Activated CD4-positive, alpha-beta T cell treated with anti-CD3 and anti-CD28 coated beads, Interleukin-2, amount 50 U/mL, for 24 hours (primary cell): ENCODE measurements at regions not wholly inside any gene's neighbourhood (a gene's known extent, or its start where the extent isn't known, plus 50 kb on each side); places are given as distances from the start of the nearest gene placed in this dataset.
"Not testable (repeated sequence)": the region's sequence is repeated elsewhere in the genome, so short reads cannot be mapped to it uniquely, and the experiment has no call there.

ENCODE experiments used
- DNase-seq, 2 donors: peaks; one replicate each; pipeline ENCODE4 v3.0.0-alpha.2; 2020; ENCODE audit warnings: low read depth in 1 of 2, low spot score in 1 of 2

DNA sequence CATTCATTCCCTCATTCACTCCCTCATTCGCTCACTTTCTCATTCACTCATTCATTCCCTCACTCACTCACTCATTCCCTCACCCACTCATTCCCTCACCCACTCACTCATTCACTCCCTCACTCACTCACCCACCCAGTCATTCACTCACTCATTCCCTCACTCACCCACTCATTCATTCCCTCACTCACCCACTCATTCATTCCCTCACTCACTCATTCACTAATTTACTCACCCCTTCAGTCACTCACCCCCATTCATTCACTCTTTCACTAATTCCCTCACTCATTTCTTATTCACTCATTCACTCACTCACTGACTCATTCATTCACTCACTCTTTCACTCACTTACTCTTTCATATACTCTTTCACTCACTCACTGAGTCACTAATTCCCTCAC lies 303.1 kb downstream of the C16orf95 start:
- DNase-seq: no peak

DNA sequence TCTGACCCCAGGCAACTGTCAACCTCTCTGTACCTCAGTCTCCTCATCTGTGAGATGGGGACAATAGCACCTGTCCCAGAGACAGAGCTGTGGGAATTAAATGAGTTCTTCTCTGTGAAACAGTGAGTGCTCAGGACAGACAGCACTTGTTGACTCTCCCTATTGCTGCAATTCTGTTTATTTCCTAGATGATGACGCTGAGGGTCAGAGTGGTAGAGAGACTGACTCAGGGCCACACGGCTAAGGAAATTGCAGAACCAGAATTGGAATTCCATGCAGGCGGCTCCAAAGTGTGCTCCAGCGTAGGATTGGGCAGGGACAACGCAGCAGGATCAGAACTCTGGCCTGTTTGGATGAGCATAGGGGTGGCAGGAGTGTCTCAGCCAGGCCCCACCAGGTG lies 302.2 kb downstream of the C16orf95 start:
- no peak for DNase-seq

DNA sequence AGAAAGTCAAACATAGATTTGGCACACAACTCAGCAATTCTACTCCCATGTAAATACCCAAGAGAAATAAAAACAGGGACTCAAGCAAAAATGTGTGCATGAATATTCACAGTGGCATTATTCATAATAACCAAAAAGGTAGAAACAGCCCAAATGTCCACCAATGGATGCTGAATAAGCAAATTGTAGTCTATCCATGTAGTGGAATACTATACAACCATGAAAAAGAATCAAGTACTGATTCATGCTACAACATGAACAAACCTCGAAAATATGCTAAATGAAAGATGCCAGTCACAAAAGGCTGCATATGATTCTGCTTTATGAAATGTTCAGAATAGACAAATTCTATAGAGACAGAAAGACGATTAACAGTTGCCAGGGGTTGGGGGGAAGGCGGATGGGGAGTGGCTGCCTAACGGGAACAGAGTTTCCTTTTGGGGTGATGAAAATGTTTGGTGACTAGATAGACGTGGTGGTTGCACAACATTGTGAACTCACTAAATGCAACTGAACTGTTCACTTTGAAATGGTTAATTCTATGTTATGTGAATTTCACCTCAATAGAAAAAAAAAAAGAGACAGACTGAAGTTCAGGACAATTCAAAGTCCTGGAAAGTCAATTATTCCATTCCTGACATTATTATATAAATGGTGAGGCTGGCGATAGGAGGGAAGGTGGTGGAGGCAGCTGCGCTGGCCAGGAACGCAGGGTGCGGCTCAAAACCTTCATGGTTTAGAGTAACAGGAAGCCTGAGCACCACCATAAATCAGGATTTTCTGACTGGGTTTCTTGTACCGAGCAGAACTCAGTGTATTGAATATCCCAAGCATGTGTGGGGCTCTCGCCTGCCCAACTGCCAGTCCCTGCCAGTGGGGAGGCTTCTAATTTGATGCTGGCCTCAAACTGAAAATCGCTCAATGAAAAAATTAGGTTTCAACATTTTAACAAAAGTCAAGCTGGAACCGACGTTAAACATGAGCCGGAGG lies 300.9 kb downstream of the C16orf95 start:
- no peak for DNase-seq

DNA sequence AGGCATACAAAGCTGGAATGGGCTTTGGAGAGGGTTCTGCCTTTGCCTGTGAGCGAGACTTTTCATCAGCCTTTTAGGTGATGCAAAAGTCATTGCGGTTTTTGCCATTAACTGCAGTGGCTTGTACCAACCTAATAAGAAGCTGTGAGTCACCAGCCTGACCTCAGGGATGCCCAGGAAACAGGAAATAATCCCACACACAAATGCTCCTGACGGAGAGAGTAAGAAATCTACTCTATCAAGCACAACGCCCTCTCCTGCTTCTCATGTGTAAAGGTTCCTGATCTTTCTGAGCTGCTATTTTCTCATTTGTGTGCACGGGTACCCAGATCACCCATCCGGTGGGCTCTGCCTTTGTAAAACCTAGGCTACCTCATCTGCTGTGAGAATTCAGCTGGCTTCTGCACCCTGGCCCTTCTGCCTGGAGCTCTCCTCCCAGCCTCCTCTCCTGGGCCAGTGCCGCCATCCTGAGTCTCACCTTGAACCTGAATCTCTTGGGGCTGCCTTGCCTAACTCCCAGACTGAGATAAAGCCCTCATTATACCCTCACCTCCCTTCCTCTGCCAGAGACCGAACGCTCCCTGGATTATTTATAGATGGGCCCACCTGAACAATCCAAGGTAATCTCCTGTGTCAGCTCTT lies 299.7 kb downstream of the C16orf95 start:
- DNase-seq: no peak

DNA sequence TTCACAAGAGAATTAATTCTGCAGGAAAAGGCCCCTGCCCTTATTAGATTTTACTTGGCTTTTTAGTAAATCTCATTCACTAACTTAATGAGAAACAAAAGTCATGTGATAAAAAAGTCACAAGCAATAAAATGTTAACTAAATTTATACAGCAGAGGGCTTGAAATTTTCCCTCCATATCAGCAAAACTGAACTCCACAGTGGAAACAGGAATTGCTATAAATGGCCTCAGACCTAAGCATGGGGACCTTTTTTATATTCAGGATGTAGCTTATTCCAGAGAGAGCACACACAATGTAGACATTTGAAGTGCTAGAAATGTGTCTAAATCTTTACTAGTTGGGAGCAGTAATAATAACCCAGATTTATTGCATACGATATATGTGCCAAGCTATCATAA lies 291.5 kb downstream of the C16orf95 start:
- no peak for DNase-seq

DNA sequence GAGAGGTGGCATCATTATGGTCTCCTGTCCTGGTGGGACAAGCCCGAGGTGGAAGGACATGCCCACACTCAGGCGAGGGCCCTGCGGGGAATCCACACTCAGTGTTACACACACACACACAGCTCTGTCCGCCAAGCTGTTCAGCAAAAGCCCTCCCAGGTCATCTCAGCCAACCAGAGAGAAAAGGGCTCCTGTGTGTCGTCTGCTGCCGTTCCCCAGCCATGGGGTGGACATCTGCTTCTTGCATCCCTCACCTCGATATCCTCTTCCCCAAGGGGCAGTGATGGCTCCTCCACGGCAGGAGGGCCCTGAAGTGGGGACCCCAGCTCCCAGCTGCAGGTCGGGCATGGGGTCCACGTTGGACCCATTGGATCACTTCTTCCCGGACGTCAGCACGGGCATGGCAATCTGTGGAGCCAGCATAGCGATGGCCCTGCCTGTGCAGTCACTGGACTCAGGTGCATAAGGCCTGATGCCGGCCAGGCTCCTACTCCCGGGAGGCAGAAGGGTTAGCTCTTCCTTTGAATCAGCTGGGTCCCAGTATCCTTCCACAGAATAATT lies 290.1 kb downstream of the C16orf95 start:
- no peak for DNase-seq

DNA sequence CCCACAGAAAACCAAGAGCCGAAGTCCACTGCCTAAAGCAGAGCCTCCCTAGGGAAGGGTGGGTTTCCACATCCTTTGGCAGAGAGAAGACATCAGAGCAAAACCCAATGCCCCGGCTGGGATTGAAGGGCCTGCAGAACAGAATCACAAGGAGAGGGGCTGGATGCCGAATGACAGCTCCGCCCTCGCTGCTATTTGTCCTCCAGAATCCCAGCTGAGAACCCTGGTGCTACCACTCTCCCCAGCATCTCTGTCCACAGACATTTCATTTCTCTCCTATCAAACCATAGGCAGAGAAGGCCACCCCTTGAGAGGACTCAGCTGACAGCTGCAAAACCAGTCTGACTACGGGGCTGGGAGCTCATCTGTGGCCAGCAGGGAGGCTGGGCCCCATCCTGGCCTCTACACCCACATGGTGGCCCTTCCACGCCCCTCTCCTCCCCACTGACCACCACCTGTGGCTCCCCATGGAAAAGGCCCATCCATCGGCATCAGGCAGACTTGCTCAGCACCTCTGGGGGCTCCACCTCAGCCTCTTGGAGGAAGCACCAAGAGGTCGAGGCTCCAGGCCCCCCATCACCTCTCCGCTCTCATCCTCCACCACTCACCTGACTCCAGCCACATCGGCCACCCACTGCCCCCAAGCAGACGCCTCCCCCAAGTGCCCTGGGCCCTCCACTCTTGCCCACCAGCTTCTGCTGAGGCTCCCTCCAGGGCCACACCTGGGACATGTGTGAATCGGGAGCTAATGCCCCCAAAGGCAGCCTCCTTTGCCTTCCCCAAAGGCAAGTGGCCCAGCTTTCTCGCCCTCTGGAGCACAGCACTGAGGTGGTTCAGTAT lies 288.5 kb downstream of the C16orf95 start:
- DNase-seq: no peak

DNA sequence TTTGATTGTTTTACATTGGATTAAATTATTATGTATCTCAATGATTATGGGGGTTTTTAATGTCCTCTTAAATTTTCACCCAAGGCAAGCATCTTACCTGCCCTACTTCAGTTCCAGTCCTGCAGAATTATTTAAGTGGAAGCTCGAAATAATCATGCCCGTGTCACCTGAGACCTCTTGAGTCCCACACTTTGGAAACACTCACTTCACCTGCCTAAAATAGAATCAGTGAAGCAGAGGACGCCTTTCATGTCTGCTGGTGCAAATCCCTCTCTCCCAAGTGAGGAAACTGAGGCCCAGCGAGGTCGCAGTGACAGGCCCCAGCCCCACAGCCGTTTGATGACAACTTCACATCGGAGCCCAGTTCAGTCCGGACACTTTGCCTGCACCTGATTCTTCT lies 284.6 kb downstream of the C16orf95 start:
- DNase-seq: no peak

DNA sequence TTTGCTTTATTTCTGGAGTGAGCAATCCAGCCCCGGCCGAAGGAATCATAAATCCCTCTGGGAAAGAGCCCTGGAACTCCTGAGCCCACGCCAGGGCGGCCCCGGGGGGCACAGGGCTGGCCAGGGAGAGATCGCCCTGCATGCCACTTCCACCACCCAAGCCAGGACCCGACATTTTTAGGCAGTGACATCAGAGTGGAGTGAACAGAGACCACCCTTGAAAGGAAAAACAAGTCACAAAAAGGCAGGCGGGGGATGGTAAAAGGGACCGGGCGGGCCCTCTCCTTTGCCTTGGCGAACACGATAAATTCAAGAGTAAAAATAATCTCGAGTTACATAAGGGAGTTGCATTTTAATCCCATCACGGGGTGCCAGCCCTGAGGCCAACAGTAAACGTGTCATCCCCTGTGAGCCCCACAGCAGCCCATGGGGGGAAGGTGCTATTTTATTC lies 284.1 kb downstream of the C16orf95 start:
- no peak for DNase-seq

DNA sequence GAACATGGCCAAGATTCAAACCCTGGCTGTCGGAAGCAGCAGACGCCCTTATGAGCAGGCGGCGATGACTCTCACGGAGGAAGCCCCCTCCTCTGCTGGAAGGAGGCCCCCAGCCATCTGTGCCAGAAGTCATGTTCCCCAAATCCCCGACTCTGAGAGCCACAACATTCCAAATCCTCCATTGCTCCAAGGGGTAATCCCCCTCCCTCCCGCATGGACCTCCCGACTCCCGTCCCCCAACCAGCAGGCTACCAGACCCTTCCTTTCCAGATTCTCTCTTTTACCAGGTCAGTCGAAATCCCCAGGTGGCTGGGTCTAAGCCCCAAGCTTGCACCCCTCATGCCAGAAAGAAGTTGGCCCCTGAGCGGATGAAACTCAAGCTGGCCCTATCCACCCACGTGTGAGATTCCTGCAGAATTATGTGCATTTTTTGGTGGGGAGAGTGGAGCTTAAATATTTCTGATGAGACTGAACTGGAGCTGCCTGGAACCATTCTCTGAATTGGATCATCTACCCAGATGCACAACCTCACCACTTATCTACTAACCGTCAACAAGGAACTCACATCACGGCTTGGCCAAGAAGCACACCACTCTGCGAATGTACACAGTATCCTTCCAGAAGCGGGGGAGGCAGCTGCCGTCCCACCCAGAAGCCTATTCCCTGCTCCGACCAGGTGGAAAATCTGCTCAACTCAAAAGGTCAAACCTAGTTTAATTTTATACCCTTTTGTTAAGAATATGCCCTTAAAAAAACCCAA lies 283.5 kb downstream of the C16orf95 start:
- no peak for DNase-seq

DNA sequence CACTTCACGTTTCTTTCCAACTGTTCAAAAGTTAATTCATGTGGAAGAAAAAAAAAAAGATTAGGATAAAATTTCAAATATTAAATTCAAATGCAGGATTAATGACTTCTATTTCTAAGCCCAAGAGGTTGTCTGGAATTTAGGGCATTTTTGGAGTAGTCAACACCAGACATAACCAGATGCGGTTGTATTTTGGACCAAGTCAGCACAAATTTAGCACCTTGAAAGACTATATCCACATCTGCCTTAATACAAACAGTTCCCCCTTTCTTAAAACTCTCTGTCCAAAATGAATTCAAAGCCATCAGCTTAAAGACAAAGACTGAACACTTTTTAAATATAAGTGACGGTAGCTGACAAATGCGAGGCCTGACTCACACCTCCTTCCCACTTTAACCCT lies 282.9 kb downstream of the C16orf95 start:
- DNase-seq: no peak

DNA sequence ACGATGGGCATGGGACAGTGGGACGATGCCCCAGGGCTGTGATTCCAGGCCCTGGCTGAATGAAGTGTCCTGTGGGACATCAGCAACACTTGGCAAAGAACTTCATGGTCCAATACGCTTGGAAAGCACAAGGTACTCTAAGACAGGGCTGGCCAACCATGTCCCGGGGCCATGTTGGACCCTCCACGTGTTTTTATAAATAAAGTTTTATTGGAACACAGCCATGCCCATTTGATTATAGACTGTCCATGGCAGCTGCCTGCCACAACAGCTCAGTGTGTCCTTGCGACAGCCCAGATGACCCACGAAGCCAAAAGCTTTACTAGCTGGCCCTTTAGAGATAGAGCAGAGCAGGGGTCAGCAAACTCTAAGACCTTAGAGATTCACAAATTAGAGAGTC lies 282.1 kb downstream of the C16orf95 start:
- no peak for DNase-seq

DNA sequence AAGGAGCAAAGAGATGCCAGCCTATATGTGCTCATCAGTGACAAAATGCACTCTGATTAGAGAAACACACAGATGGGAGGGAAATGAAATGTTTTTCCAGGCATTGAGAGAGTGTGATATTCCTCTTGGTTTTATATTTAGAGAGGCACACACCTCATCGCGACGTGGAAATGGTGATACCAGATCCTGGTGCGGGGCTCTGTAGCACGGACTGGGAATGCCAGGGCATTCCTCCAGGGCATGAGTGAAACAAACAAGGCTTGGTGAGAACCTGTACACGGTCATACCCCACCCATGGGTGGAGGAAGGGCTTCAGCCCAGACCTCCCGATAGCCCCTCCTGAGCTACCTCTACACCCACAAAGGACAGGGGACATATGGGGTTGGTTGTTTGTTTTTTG lies 280.2 kb downstream of the C16orf95 start:
- DNase-seq: no peak

DNA sequence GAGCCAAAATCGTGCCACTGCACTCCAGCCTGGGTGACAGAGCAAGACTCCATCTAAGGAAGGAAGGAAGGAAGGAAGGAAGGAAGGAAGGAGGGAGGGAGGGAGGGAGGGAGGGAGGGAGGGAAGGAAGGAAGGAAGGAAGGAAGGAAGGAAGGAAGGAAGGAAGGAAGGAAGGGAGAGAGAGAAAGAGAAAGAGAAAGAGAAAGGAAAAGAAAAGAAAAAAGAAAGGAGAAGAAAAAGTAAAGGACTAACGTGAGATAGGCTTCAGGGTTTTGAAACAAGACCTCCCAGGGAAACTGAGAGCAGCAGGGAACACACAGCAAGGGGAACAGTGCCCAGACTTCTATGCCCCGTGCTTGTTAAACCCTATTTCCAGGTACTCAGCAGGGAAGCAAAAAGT lies 278.7 kb downstream of the C16orf95 start:
- not testable (repeated sequence) for DNase-seq

DNA sequence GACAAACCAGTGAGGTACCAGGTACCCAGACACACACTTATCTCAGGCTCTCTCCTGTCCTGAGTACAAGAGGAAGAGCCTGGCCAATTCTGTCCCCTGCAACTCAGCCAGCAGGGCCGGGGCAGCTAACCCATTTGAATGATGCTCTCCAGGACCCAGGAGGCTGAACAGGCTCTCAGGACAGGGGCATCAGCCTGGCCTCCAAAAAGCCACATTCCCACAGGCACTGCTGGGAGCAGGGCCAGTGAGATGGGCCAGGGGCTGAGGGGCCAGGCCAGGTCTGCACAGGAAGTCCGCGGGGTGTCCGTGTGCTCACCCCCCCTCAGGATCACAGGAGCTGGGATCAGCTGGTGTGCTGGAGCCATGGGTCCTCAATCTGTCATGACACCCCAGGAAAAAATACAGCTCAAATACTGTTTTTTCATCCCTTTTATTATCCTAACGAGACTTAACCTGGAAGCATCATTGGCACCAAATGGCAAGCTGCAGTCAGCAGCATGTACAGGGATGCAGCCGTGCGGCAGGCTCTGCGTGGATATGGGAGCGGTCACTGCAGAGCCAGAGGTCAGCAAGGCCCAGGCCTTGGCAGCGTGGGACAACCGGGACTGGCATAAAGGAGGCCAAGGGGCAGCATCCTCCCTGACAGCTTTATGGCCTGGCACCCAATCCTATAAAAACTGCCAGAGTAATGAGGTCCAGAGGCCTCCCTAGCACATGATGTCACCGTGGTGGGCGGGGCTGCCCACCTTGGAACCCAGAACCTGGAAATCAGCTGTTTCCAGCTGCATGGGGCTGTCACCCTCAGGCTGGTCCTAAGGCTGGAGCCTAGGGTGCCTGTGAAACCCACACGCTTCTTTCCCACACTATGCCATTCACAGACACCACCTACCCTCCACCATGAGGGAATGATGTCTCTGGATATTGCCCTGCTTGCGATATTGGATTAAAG lies 276.7 kb downstream of the C16orf95 start:
- DNase-seq: no peak

DNA sequence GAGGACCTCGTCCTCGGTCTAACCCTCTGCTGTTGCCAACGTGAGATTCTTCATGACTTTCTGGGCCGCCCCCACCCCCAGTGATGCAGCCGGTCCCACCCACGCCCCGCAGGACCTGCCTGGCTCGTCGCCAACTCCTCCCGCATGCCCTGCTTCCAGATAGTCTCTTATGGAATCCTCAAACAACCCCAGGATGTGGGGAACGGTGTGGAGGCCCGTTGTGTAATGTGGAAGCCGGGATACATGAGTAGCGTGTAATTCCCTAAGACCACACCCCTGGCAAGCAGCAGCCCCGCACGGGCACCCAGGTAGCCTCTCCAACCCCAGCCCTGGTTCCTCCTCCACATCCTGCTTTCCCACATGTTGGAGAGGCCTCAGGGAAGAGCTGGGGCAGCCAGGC lies 275.9 kb downstream of the C16orf95 start:
- DNase-seq: no peak

DNA sequence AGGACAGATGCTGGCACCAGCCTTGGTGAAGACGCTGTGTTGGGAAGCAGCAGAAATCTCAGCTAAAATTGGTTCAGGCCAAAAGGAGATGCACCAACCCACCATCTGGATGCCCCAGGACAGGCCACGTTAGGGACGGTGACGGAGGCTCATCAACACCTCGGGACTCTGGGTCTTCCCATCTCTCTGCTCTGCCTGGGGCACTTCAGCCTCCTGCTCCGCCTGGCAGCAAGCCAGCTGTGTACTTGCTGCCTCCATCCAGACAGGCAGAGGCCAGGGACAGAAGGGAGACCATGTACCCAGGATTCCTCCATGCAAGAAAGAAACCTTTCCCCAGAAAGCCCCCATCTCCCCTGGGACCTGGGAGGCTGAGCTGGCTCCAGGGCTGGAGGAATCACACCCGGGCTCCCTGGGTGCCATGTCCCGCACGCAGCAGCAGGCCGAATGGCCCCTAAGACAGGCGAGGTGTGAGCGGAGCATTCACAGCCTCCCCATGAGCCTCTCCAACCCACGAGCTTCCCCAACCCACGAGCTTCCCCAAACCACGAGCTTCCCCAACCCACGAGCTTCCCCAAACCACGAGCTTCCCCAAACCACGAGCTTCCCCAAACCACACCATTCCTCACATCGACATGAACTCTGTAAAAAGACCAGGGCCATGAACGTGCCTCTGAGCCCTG lies 274.5 kb downstream of the C16orf95 start:
- DNase-seq: no peak

DNA sequence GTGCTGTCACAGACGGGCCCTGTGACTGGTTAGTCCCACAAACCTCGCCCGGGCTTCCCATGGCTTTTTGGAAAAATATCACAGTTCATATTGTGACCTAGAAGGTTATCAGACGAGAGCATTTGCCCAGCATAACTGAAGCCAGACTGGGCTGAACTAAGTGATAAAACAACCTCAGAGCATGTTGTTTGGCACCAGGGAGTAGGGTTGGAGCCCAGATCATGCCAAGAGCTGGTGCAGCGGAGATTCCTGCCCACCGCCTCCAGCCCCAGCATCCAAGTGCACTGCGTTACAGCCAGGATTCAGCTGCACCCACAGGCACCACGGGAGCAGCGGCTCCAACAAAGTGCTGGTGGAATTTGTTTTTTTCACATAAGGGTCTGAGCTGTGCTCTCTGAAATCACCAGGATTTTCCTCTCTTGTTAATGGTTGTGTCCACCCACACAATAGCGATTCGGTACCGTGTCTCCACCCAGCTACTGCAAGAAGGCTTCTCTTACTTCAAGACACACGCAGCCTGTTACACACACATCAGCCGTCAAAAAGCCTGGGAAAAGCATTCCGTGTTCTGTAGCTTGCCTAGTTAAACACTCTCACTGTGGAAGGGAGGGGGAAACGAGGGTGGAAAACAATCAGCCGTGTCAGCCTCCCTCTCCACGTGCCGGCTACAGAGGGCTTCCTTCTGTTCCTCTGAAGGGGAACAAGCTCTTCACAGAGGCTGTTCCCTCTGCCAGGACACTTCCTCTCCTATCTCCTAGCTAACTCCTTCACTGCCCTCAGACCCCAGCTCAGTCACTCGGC lies 273.8 kb downstream of the C16orf95 start:
- no peak for DNase-seq
